ENCODE measurements at regions not wholly inside any gene's neighbourhood (a gene's known extent, or its start where the extent isn't known, plus 50 kb on each side); places are given as distances from the start of the nearest gene placed in this dataset.

- ATAC-seq: no peak
- TF ChIP-seq, protein P1, sequence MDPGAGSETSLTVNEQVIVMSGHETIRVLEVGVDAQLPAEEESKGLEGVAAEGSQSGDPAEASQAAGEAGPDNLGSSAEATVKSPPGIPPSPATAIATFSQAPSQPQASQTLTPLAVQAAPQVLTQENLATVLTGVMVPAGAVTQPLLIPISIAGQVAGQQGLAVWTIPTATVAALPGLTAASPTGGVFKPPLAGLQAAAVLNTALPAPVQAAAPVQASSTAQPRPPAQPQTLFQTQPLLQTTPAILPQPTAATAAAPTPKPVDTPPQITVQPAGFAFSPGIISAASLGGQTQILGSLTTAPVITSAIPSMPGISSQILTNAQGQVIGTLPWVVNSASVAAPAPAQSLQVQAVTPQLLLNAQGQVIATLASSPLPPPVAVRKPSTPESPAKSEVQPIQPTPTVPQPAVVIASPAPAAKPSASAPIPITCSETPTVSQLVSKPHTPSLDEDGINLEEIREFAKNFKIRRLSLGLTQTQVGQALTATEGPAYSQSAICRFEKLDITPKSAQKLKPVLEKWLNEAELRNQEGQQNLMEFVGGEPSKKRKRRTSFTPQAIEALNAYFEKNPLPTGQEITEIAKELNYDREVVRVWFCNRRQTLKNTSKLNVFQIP (CRISPR knock-in tag; IDR thresholded peaks at IDR 0.05; ENCODE audit: borderline replicate concordance, low read depth): no peak
- no peak for TF ChIP-seq PATZ1 (CRISPR knock-in tag; IDR thresholded peaks at IDR 0.05; ENCODE audit: borderline replicate concordance)
- no peak for TF ChIP-seq ISL1 (CRISPR knock-in tag; IDR thresholded peaks at IDR 0.05)
- no peak for TF ChIP-seq BACH2 (CRISPR knock-in tag; IDR thresholded peaks at IDR 0.05; ENCODE audit: borderline replicate concordance)
- no peak for TF ChIP-seq TSHZ2 (CRISPR knock-in tag; IDR thresholded peaks at IDR 0.05)
- TF ChIP-seq, protein P2, sequence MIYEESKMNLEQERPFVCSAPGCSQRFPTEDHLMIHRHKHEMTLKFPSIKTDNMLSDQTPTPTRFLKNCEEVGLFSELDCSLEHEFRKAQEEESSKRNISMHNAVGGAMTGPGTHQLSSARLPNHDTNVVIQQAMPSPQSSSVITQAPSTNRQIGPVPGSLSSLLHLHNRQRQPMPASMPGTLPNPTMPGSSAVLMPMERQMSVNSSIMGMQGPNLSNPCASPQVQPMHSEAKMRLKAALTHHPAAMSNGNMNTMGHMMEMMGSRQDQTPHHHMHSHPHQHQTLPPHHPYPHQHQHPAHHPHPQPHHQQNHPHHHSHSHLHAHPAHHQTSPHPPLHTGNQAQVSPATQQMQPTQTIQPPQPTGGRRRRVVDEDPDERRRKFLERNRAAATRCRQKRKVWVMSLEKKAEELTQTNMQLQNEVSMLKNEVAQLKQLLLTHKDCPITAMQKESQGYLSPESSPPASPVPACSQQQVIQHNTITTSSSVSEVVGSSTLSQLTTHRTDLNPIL (CRISPR knock-in tag; IDR thresholded peaks at IDR 0.05; ENCODE audit: low read depth): no peak
- no peak for TF ChIP-seq PPARA (CRISPR knock-in tag; IDR thresholded peaks at IDR 0.05; ENCODE audit: borderline replicate concordance)
- no peak for TF ChIP-seq ZFP3 (CRISPR knock-in tag; IDR thresholded peaks at IDR 0.05)
- TF ChIP-seq ESRRG (CRISPR knock-in tag; IDR thresholded peaks at IDR 0.05): no peak
- no peak for TF ChIP-seq CSDC2 (CRISPR knock-in tag; IDR thresholded peaks at IDR 0.05)
- TF ChIP-seq RARB (CRISPR knock-in tag; IDR thresholded peaks at IDR 0.05): no peak
- no peak for TF ChIP-seq GLIS3 (CRISPR knock-in tag; IDR thresholded peaks at IDR 0.05)
- no peak for TF ChIP-seq ZNF70 (CRISPR knock-in tag; IDR thresholded peaks at IDR 0.05)
- no peak for TF ChIP-seq ZNF8 (CRISPR knock-in tag; IDR thresholded peaks at IDR 0.05)
These were observed 393.5 kb upstream of the CADM1 start for GRCh38 chr11:115897707-115898106.

DNA sequence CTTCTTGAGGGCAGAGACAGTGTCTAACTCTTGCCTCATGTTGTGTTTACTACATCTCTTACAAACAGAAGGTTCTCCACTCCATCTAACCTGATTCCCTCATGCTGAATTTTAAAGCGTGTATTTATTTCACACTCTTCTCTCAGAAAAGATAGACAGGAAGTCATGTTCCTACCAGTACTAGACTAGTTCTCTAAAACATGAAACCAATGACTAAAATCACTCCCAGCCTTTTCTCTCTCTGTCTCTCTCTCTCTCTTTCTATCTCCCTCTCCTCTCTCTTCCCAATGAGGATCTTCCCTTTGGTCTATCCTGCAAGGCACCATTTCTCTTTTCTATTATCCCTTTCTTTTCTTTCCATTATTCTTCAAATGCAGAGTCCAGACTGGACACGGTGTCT lies 391.9 kb upstream of the CADM1 start:
- TF ChIP-seq TOX (CRISPR knock-in tag; IDR thresholded peaks at IDR 0.05; ENCODE audit: borderline replicate concordance) (no peak), ZNF8 (CRISPR knock-in tag; IDR thresholded peaks at IDR 0.05) (no peak), ZFP3 (CRISPR knock-in tag; IDR thresholded peaks at IDR 0.05) (no peak), RARB (CRISPR knock-in tag; IDR thresholded peaks at IDR 0.05) (no peak), CSDC2 (CRISPR knock-in tag; IDR thresholded peaks at IDR 0.05) (no peak), ZNF70 (CRISPR knock-in tag; IDR thresholded peaks at IDR 0.05) (no peak), OSR1 (CRISPR knock-in tag; IDR thresholded peaks at IDR 0.05) (no peak), ISL1 (CRISPR knock-in tag; IDR thresholded peaks at IDR 0.05) (no peak), ARNTL (CRISPR knock-in tag; IDR thresholded peaks at IDR 0.05; ENCODE audit: borderline replicate concordance, low read depth) (no peak), GLIS3 (CRISPR knock-in tag; IDR thresholded peaks at IDR 0.05) (no peak)
- TF ChIP-seq, protein P3, sequence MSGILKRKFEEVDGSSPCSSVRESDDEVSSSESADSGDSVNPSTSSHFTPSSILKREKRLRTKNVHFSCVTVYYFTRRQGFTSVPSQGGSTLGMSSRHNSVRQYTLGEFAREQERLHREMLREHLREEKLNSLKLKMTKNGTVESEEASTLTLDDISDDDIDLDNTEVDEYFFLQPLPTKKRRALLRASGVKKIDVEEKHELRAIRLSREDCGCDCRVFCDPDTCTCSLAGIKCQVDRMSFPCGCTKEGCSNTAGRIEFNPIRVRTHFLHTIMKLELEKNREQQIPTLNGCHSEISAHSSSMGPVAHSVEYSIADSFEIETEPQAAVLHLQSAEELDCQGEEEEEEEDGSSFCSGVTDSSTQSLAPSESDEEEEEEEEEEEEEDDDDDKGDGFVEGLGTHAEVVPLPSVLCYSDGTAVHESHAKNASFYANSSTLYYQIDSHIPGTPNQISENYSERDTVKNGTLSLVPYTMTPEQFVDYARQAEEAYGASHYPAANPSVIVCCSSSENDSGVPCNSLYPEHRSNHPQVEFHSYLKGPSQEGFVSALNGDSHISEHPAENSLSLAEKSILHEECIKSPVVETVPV (CRISPR knock-in tag; IDR thresholded peaks at IDR 0.05): no peak
- ATAC-seq: no peak

GRCh38 chr11:115895594-115895993 lies 391.4 kb upstream of the CADM1 start:
- ATAC-seq: no peak

More at GRCh38 chr11:115895594-115895993, 391.4 kb upstream of the CADM1 start:
- TF ChIP-seq ESRRG (CRISPR knock-in tag; IDR thresholded peaks at IDR 0.05) (no peak), TSHZ2 (CRISPR knock-in tag; IDR thresholded peaks at IDR 0.05) (no peak), GLIS3 (CRISPR knock-in tag; IDR thresholded peaks at IDR 0.05) (no peak), ARNTL (CRISPR knock-in tag; IDR thresholded peaks at IDR 0.05; ENCODE audit: borderline replicate concordance, low read depth) (no peak), ZNF70 (CRISPR knock-in tag; IDR thresholded peaks at IDR 0.05) (no peak)
